PC-9 (cell line): ENCODE measurements at regions not wholly inside any gene's neighbourhood (a gene's known extent, or its start where the extent isn't known, plus 50 kb on each side); places are given as distances from the start of the nearest gene placed in this dataset.

Experiments used
- BruUV-seq: library from RNA; stranded (reverse); fragments of 400-500 nt; replicated peaks from 2 replicates; lab custom pipeline; 2021; lab: Mats Ljungman, UMichigan
- CTCF ChIA-PET: fragments of 300-600 bp; sonication (Branson Sonifier 250); formaldehyde crosslinking; loops from one replicate; lab custom pipeline; 2022; ENCODE audit warnings: antibody characterized with exemption; lab: Charles Lee
- POLR2A ChIA-PET: fragments of 300-600 bp; sonication (Branson Sonifier 250); formaldehyde crosslinking; loops from one replicate; lab custom pipeline; 2022; ENCODE audit warnings: antibody characterized with exemption; ENCODE audit not compliant: unreplicated experiment; lab: Charles Lee
- DNase-seq, 2 experiments: peaks; one replicate each; pipeline versions ENCODE4 v3.0.0 to v3.0.0-alpha.2; 2015 to 2022; ENCODE audit warnings: mixed read lengths in 1 of 2
- H2AFZ ChIP-seq: fragments of 200-600 bp; sonication (generic); 2 replicates; pipeline ENCODE4 v1.8.1; 2017; ENCODE audit warnings: antibody characterized with exemption
- H3F3A ChIP-seq: fragments of 200-600 bp; sonication (generic); 2 replicates; pipeline ENCODE4 v1.8.1; 2017; ENCODE audit warnings: antibody characterized with exemption, mild to moderate bottlenecking, low read depth; ENCODE audit not compliant: insufficient read depth
- H3K27ac ChIP-seq: fragments of 200-600 bp; sonication (generic); 2 replicates; pipeline ENCODE4 v1.6.1; 2016; ENCODE audit warnings: mixed run types
- H3K27me3 ChIP-seq: fragments of 200-600 bp; sonication (generic); 2 replicates; pipeline ENCODE4 v1.6.1; 2016; ENCODE audit warnings: low read depth, mixed run types; ENCODE audit not compliant: insufficient read depth
- H3K36me3 ChIP-seq: fragments of 200-600 bp; sonication (generic); 2 replicates; pipeline ENCODE4 v1.6.1; 2016; ENCODE audit warnings: low read depth, mixed run types
- H3K4me1 ChIP-seq: fragments of 200-600 bp; sonication (generic); replicated peaks from 2 replicates; pipeline ENCODE4 v1.6.1; 2016; ENCODE audit warnings: mixed run types; ENCODE audit not compliant: insufficient read depth
- H3K4me2 ChIP-seq: fragments of 200-600 bp; sonication (generic); 2 replicates; pipeline ENCODE4 v1.6.1; 2017; ENCODE audit warnings: mixed run types
- H3K4me3 ChIP-seq: fragments of 200-600 bp; sonication (generic); 2 replicates; pipeline ENCODE4 v1.6.1; 2016; ENCODE audit warnings: mixed run types
- H3K79me2 ChIP-seq: fragments of 200-600 bp; sonication (generic); 2 replicates; pipeline ENCODE4 v1.6.1; 2017; ENCODE audit warnings: low read depth, mixed run types
- H3K9me2 ChIP-seq: fragments of 200-600 bp; sonication (generic); 2 replicates; pipeline ENCODE4 v1.8.1; 2017; ENCODE audit warnings: mild to moderate bottlenecking; ENCODE audit not compliant: insufficient read depth
- H3K9me3 ChIP-seq: fragments of 200-600 bp; sonication (generic); 2 replicates; pipeline ENCODE4 v1.8.1; 2016; ENCODE audit warnings: low read depth; ENCODE audit not compliant: insufficient read depth
- H4K20me1 ChIP-seq: fragments of 200-600 bp; sonication (generic); 2 replicates; pipeline ENCODE4 v1.8.1; 2017; ENCODE audit not compliant: insufficient read depth
- CTCF ChIP-seq: fragments of 200-600 bp; sonication (generic); conservative IDR thresholded peaks from 2 replicates; pipeline ENCODE4 v1.6.1; 2017; ENCODE audit warnings: mixed run types, antibody characterized with exemption, mild to moderate bottlenecking, moderate library complexity
- EZH2 ChIP-seq: fragments of 200-600 bp; sonication (generic); IDR thresholded peaks from 2 replicates; pipeline ENCODE4 v1.8.0; 2017; ENCODE audit warnings: antibody characterized with exemption, low read depth
- intact Hi-C: fragments of 100-400 bp; cut with micrococcal nuclease; formaldehyde crosslinking; loops from one replicate; pipeline ENCODE4 v1.10.0; 2022; ENCODE audit not compliant: unreplicated experiment

GRCh38 chr13:61751039-61751438 lies 335.4 kb upstream of the PCDH20 start:
- DNase-seq = no peak
- H3K27me3 ChIP-seq = no peaks in the 10 kb centered on the region
- no peaks in the 10 kb centered on the region for H4K20me1 ChIP-seq
- no peak overlapping the region for H3K4me2 ChIP-seq
- ChIA-PET CTCF (no interaction called here), POLR2A (no interaction called here)
- intact Hi-C loops = no loop called here
- no peaks in the 10 kb centered on the region for H3K9me3 ChIP-seq
- no peak overlapping the region for H3K27ac ChIP-seq
- H3K79me2 ChIP-seq = no peaks in the 10 kb centered on the region
- H3K9me2 ChIP-seq = no peaks in the 10 kb centered on the region; the same call in 1 of the 2 replicates
- TF ChIP-seq CTCF (no peak), EZH2 (no peak)
- no peaks in the 10 kb centered on the region for H3K4me1 ChIP-seq
- no peaks in the 10 kb centered on the region for H3K36me3 ChIP-seq
- H3K4me3 ChIP-seq = no peak overlapping the region
- H2AFZ ChIP-seq = no peak overlapping the region
- H3F3A ChIP-seq = no peaks in the 10 kb centered on the region
- no TSS peak for BruUV-seq

GRCh38 chr13:61738236-61738750 lies 322.6 kb upstream of the PCDH20 start:
- H3K79me2 ChIP-seq = no peaks in the 10 kb centered on the region
- no peak overlapping the region for H3K4me2 ChIP-seq
- ChIA-PET CTCF (no interaction called here), POLR2A (no interaction called here)
- no peaks in the 10 kb centered on the region for H3K9me2 ChIP-seq
- no peak overlapping the region for H2AFZ ChIP-seq
- no peaks in the 10 kb centered on the region for H4K20me1 ChIP-seq
- no peak overlapping the region for H3K27ac ChIP-seq
- no peaks in the 10 kb centered on the region for H3K27me3 ChIP-seq
- TF ChIP-seq CTCF (no peak), EZH2 (no peak)
- no peak overlapping the region for H3K4me3 ChIP-seq
- BruUV-seq = no TSS peak
- no peaks in the 10 kb centered on the region for H3F3A ChIP-seq
- H3K36me3 ChIP-seq = no peaks in the 10 kb centered on the region
- intact Hi-C loops = no loop called here
- no peaks in the 10 kb centered on the region for H3K9me3 ChIP-seq
- DNase-seq = no peak
- no peaks in the 10 kb centered on the region for H3K4me1 ChIP-seq

- H3F3A ChIP-seq = no peaks in the 10 kb centered on the region
- no peak overlapping the region for H3K4me2 ChIP-seq
- H3K9me2 ChIP-seq = no peaks in the 10 kb centered on the region
- H2AFZ ChIP-seq = no peak overlapping the region
- no peaks in the 10 kb centered on the region for H3K27me3 ChIP-seq
- H3K79me2 ChIP-seq = no peaks in the 10 kb centered on the region
- H3K27ac ChIP-seq = no peak overlapping the region
- ChIA-PET CTCF (no interaction called here), POLR2A (no interaction called here)
- DNase-seq = no peak
- no peaks in the 10 kb centered on the region for H3K4me1 ChIP-seq
- no TSS peak for BruUV-seq
- H3K4me3 ChIP-seq = no peak overlapping the region
- no peaks in the 10 kb centered on the region for H3K36me3 ChIP-seq
- H3K9me3 ChIP-seq = no peaks in the 10 kb centered on the region
- TF ChIP-seq CTCF (no peak), EZH2 (no peak)
- H4K20me1 ChIP-seq = no peaks in the 10 kb centered on the region
- intact Hi-C loops = no loop called here
These were observed 319.0 kb upstream of the PCDH20 start for GRCh38 chr13:61734683-61735082.
